A673 (cell line): ENCODE measurements at regions not wholly inside any gene's neighbourhood (a gene's known extent, or its start where the extent isn't known, plus 50 kb on each side); places are given as distances from the start of the nearest gene placed in this dataset.

Experiments
- BruUV-seq: library from RNA; stranded (reverse); fragments of 400-500 nt; replicated peaks from 2 replicates; lab custom pipeline; 2021; lab: Mats Ljungman, UMichigan
- CTCF ChIA-PET: fragments of 300-600 bp; sonication (Branson Sonifier 250); formaldehyde crosslinking; loops from one replicate; lab custom pipeline; 2022; ENCODE audit warnings: antibody characterized with exemption; lab: Charles Lee
- POLR2A ChIA-PET: fragments of 300-600 bp; sonication (Branson Sonifier 250); formaldehyde crosslinking; loops from one replicate; lab custom pipeline; 2022; ENCODE audit warnings: antibody characterized with exemption; ENCODE audit not compliant: low non-redundant PET; lab: Charles Lee
- DNase-seq: peaks from one replicate; pipeline ENCODE4 v3.0.0-alpha.2; 2015; ENCODE audit warnings: low spot score
- H3K27ac ChIP-seq: fragments of 200-600 bp; sonication (generic); 2 replicates; pipeline ENCODE4 v1.5.1; 2016; ENCODE audit warnings: mixed run types, low read depth, mild to moderate bottlenecking, mixed read lengths, antibody characterized with exemption, low read length; ENCODE audit not compliant: poor library complexity, severe bottlenecking
- H3K27me3 ChIP-seq: fragments of 200-600 bp; sonication (generic); replicated peaks from 2 replicates; pipeline ENCODE4 v1.6.1; 2017; ENCODE audit warnings: mixed run types, low read depth, mild to moderate bottlenecking, mixed read lengths, antibody characterized with exemption, low read length; ENCODE audit not compliant: insufficient read depth, poor library complexity
- H3K36me3 ChIP-seq: fragments of 200-600 bp; sonication (generic); 2 replicates; pipeline ENCODE4 v1.6.1; 2016; ENCODE audit warnings: mixed run types, mild to moderate bottlenecking, mixed read lengths, antibody characterized with exemption, low read length; ENCODE audit not compliant: insufficient read depth, poor library complexity, severe bottlenecking
- H3K4me1 ChIP-seq: fragments of 200-600 bp; sonication (generic); 2 replicates; pipeline ENCODE4 v1.6.1; 2017; ENCODE audit warnings: mixed run types, mild to moderate bottlenecking, mixed read lengths, antibody characterized with exemption, low read length; ENCODE audit not compliant: insufficient read depth, poor library complexity, severe bottlenecking
- H3K4me3 ChIP-seq: fragments of 200-600 bp; sonication (generic); 2 replicates; pipeline ENCODE4 v1.5.1; 2016; ENCODE audit warnings: low read depth, mixed run types, mild to moderate bottlenecking, mixed read lengths, low read length; ENCODE audit not compliant: poor library complexity, severe bottlenecking
- H3K9me3 ChIP-seq: fragments of 200-600 bp; sonication (generic); 2 replicates; pipeline ENCODE4 v1.6.1; 2016; ENCODE audit warnings: mixed run types, low read depth, mild to moderate bottlenecking, mixed read lengths, antibody characterized with exemption, low read length; ENCODE audit not compliant: poor library complexity, severe bottlenecking
- EZH2 ChIP-seq: fragments of 200-600 bp; sonication (generic); IDR thresholded peaks from 2 replicates; pipeline ENCODE4 v1.6.1; 2017; ENCODE audit warnings: borderline replicate concordance, low read depth, mild to moderate bottlenecking, mixed read lengths, antibody characterized with exemption, low read length; ENCODE audit not compliant: poor library complexity, severe bottlenecking
- intact Hi-C: fragments of 100-400 bp; cut with micrococcal nuclease; formaldehyde crosslinking; loops from one replicate; pipeline ENCODE4 v1.10.0; 2022; ENCODE audit not compliant: unreplicated experiment
- TF ChIP-seq, protein P1 (sequence below): fragments of 300-800, 200-600 bp; sonication (generic); conservative IDR thresholded peaks from 2 replicates; pipeline ENCODE4 v1.5.1; 2017; ENCODE audit warnings: low read depth, mild to moderate bottlenecking, antibody characterized with exemption, low read length, moderate library complexity, mixed read lengths

DNA sequence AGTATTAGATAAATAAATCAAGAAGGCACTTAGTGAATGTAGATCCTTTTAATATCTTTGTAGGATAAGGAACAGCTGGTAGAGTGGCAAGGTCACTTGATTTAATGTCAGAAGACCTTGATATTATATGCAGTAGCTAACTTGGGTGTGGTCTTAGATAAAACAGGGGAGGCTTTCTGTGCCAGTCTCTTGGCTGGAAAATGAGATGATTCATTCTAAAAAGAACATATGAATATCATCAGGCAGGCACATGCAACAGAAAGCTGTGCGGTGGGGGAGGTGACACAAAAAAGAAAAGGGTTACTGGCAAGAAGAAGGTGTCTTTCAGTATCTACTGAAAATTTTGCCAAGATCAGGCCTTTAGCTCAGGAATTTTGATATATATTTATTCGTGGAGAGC lies 931.7 kb upstream of the CELF4 start:
- BruUV-seq, result no TSS peak
- Histone ChIP-seq H3K4me3 (no peak overlapping the region), H3K36me3 (no peaks in the 10 kb centered on the region), H3K27ac (no peak overlapping the region), H3K4me1 (no peaks in the 10 kb centered on the region), H3K9me3 (no peaks in the 10 kb centered on the region), H3K27me3 (no peaks in the 10 kb centered on the region)
- ChIA-PET CTCF (no interaction called here), POLR2A (no interaction called here)
- intact Hi-C loops, result no loop called here
- TF ChIP-seq, protein P1, sequence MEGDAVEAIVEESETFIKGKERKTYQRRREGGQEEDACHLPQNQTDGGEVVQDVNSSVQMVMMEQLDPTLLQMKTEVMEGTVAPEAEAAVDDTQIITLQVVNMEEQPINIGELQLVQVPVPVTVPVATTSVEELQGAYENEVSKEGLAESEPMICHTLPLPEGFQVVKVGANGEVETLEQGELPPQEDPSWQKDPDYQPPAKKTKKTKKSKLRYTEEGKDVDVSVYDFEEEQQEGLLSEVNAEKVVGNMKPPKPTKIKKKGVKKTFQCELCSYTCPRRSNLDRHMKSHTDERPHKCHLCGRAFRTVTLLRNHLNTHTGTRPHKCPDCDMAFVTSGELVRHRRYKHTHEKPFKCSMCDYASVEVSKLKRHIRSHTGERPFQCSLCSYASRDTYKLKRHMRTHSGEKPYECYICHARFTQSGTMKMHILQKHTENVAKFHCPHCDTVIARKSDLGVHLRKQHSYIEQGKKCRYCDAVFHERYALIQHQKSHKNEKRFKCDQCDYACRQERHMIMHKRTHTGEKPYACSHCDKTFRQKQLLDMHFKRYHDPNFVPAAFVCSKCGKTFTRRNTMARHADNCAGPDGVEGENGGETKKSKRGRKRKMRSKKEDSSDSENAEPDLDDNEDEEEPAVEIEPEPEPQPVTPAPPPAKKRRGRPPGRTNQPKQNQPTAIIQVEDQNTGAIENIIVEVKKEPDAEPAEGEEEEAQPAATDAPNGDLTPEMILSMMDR, result no peak
- TF ChIP-seq EZH2, result no peak
- DNase-seq, result no peak

DNA sequence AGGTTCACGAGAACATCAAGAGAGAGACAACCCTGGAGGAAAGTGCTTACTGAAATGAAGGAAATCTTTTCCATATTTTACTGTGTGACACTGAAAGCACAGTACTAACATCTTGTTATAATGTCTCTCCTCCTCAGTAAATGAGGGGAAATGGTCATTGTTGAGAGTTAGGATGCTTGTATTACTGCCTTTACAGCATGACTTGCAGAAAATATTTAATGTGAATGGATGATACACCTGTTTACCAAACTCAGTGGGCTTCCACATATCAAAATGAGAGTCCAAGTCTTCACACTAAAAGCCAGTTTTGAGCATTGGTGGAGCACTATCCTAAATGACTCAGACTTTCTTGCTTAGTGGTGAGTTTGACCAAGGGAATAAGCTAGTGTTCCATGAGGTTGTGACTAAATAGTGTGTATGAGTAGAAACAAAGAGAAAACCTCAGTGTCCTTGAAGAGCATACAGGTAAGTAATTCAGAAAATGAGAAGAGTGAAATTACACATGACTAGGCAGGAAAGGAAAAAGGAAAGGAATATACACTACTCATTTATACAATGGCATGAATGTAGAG lies 930.7 kb upstream of the CELF4 start:
- Histone ChIP-seq H3K27ac (no peak overlapping the region), H3K27me3 (no peaks in the 10 kb centered on the region), H3K4me3 (no peak overlapping the region), H3K36me3 (no peaks in the 10 kb centered on the region), H3K9me3 (no peaks in the 10 kb centered on the region), H3K4me1 (no peaks in the 10 kb centered on the region)
- no peak for DNase-seq
- intact Hi-C loops, result no loop called here
- BruUV-seq, result no TSS peak
- no peak for TF ChIP-seq EZH2
- TF ChIP-seq, protein P1, result no peak
- ChIA-PET POLR2A (no interaction called here), CTCF (no interaction called here)

GRCh38 chr18:38494065-38494464 lies 928.5 kb upstream of the CELF4 start:
- ChIA-PET CTCF (no interaction called here), POLR2A (no interaction called here)
- Histone ChIP-seq H3K9me3 (no peaks in the 10 kb centered on the region), H3K27ac (no peak overlapping the region), H3K4me3 (no peak overlapping the region), H3K36me3 (no peaks in the 10 kb centered on the region), H3K27me3 (no peaks in the 10 kb centered on the region), H3K4me1 (no peaks in the 10 kb centered on the region)
- TF ChIP-seq, protein P1, result no peak
- no peak for TF ChIP-seq EZH2
- no peak for DNase-seq
- intact Hi-C loops, result no loop called here
- BruUV-seq, result no TSS peak
